ENCODE measurements at regions not wholly inside any gene's neighbourhood (a gene's known extent, or its start where the extent isn't known, plus 50 kb on each side); places are given as distances from the start of the nearest gene placed in this dataset.
"Not testable (repeated sequence)": the region's sequence is repeated elsewhere in the genome, so short reads cannot be mapped to it uniquely, and the experiment has no call there.

DNA sequence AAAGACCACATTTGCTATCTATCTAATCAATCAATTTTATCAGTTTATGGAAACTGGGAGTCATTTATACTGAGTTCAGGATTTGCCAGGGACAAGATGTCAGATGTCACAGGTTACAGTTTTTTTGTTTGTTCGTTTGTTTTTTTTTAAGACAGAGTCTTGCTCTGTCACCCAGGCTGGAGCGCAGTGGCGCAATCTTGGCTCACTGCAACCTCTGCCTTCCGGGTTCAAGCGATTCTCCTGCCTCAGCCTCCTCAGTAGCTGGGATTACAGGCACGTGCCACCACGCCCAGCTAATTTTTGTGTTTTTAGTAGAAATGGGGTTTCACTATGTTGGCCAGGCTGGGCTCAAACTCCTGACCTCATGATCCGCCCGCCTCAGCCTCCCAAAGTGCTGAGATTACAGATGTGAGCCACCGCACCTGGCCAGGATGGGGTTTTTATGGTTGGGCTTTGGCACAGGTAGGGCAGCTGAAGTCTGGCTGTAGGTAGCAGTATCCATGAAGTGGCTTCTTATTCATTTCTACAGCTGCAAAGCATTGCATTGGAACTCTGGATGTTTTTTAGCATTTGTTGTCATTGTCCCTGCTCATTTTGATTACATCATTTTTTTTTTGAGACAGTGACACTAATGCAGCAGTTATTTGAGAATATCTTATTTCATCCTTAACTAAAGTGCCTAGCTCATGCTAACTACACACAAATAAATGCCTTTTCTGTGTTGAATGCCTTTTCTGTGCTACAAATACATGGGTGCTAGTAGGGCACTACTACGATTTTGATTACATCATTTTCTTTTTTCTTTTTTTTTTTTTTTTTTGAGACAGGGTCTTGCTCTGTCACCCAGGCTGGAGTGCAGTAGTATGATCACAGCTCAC lies 96.2 kb downstream of the HAUS1 start:
- TF ChIP-seq, protein P1, sequence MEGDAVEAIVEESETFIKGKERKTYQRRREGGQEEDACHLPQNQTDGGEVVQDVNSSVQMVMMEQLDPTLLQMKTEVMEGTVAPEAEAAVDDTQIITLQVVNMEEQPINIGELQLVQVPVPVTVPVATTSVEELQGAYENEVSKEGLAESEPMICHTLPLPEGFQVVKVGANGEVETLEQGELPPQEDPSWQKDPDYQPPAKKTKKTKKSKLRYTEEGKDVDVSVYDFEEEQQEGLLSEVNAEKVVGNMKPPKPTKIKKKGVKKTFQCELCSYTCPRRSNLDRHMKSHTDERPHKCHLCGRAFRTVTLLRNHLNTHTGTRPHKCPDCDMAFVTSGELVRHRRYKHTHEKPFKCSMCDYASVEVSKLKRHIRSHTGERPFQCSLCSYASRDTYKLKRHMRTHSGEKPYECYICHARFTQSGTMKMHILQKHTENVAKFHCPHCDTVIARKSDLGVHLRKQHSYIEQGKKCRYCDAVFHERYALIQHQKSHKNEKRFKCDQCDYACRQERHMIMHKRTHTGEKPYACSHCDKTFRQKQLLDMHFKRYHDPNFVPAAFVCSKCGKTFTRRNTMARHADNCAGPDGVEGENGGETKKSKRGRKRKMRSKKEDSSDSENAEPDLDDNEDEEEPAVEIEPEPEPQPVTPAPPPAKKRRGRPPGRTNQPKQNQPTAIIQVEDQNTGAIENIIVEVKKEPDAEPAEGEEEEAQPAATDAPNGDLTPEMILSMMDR (IDR thresholded peaks at IDR 0.05), result not testable (repeated sequence)
- TF ChIP-seq POLR2A (IDR thresholded peaks at IDR 0.05), result not testable (repeated sequence)

Measured in thyroid gland (tissue), 4 donors.